ENCODE measurements at regions not wholly inside any gene's neighbourhood (a gene's known extent, or its start where the extent isn't known, plus 50 kb on each side); places are given as distances from the start of the nearest gene placed in this dataset.

- TF ChIP-seq CTCF (IDR thresholded peaks at IDR 0.05) (no peak), POLR2AphosphoS5 (IDR thresholded peaks at IDR 0.05) (no peak), POLR2A (IDR thresholded peaks at IDR 0.05) (no peak), EP300 (IDR thresholded peaks at IDR 0.05) (no peak)
These were observed 683.1 kb downstream of the KCTD8 start for GRCh38 chr4:43765514-43765913.

Measured in sigmoid colon (tissue), 4 donors.